AG10803 (cell line): ENCODE measurements at regions not wholly inside any gene's neighbourhood (a gene's known extent, or its start where the extent isn't known, plus 50 kb on each side); places are given as distances from the start of the nearest gene placed in this dataset.

ENCODE experiments used
- DNase-seq: peaks from one replicate; pipeline ENCODE4 v3.0.0; 2010; ENCODE audit warnings: low read depth
- H3K4me3 ChIP-seq: 2 replicates; pipeline ENCODE4 v1.5.1; 2011; ENCODE audit warnings: mild to moderate bottlenecking, low read length, control low read depth
- TF ChIP-seq, protein P1 (sequence below): conservative IDR thresholded peaks from 2 replicates; pipeline ENCODE4 v1.5.1; 2011; ENCODE audit warnings: mild to moderate bottlenecking, low read length, control low read depth, inconsistent platforms

DNA sequence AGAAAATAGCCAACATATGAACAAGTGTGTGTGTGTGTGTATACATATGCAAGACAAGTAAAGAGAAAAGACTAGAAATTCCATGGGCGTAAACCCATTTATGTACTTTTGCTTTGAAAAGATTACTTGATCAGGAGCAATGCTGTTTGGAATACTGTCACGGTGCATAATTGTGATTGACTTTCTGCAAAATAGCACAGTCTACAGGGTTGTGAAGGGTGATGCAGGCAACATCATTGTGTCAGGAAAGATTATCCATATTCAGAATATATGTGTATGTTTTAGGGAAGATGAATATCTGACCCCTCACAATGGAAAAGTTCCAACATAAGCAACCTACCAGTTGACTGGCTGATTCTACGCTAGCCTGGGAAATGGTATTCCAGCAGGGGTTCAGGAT lies 307.7 kb downstream of the JRKL start:
- DNase-seq: no peak
- TF ChIP-seq, protein P1, sequence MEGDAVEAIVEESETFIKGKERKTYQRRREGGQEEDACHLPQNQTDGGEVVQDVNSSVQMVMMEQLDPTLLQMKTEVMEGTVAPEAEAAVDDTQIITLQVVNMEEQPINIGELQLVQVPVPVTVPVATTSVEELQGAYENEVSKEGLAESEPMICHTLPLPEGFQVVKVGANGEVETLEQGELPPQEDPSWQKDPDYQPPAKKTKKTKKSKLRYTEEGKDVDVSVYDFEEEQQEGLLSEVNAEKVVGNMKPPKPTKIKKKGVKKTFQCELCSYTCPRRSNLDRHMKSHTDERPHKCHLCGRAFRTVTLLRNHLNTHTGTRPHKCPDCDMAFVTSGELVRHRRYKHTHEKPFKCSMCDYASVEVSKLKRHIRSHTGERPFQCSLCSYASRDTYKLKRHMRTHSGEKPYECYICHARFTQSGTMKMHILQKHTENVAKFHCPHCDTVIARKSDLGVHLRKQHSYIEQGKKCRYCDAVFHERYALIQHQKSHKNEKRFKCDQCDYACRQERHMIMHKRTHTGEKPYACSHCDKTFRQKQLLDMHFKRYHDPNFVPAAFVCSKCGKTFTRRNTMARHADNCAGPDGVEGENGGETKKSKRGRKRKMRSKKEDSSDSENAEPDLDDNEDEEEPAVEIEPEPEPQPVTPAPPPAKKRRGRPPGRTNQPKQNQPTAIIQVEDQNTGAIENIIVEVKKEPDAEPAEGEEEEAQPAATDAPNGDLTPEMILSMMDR: no peak
- no peak overlapping the region for H3K4me3 ChIP-seq

DNA sequence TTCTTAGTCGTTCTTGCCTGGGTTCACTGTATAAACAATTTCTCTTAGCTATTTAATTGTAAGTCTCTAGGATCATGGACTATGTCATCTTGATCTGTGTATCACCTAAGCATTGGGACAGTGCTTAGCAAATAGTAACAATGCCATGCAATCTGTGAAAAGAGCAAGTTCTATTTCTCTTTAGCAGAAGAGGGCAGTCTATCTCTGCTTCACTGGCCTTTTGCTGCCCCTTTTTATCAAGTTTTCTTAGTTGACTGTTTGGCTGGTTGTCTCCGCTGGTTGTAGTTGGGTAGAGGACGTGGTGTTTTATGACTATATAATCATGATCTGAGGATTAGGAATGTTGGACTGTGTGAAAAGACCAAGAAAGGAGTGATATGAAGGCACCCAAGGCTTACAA lies 315.0 kb downstream of the JRKL start:
- DNase-seq: no peak
- no peak overlapping the region for H3K4me3 ChIP-seq
- TF ChIP-seq, protein P1: no peak

DNA sequence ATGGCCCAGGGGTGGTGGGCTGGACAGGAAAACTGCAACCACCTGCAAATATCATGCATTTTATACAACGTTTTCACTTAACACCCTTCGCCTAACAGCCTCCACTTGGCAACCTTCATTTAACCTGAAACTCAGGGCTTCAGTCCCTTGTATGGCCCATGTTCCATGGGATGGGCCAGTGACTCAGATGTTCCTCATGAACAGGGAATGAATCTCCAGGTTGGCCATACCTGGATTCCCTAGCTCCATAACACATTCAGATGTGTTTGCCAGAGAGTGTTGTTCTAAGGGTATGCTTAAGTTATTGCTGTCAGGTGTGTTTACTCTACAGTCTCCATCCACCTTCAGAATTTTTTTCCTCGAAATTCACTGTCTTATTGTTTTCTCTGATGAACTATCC lies 316.9 kb downstream of the JRKL start:
- TF ChIP-seq, protein P1: no peak
- no peak for DNase-seq
- H3K4me3 ChIP-seq: no peak overlapping the region

DNA sequence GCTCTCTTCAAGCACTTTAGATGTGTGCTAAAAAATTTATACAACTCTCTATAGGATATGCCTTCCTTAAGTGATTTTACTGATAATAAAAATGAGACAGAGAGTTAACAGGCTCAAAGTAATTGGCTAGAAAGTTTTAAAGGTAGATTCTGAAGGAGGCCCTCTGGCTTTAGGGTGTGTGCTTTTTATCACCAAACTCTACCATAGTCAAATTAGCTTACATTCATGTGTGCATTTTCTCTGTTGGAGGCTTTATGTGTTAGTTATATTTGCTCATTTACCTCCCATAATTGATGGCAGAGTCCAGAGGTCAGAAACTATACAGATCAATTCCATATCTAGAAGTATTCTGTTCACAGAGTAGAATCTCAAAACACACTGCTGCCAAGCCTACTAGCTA lies 317.5 kb downstream of the JRKL start:
- no peak overlapping the region for H3K4me3 ChIP-seq
- TF ChIP-seq, protein P1: no peak
- DNase-seq: no peak

DNA sequence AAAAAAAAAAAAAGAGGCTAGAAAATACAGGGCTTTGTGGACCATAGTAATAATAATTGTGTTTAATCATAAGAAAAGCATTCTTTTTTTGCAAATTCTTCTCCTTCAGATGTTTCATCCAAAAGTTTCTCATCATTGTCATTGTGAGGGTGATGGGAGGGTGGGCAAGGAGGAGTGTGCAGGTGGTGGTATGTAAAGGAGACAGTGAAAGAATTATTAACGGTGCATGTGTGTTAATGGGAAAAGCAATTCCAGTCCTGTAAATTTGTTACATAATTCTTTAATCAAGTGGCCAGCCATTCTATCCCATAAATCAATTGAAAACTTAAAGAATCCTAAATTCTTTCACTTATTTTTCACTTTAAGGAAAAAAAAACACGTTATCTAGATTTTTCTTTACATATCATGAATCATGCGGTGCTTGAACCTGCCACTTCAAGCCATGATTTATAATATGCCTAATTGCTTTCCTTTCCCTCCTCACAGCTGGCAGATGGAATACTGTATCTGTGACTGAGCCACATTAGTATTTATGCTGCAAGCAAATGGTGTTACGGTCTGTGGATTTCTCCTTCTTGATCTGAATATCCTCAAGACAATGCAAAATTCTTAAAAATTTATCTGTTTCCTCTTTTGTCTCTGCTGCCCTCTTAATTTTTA lies 318.5 kb downstream of the JRKL start:
- DNase-seq: no peak
- no peak overlapping the region for H3K4me3 ChIP-seq
- TF ChIP-seq, protein P1: no peak

DNA sequence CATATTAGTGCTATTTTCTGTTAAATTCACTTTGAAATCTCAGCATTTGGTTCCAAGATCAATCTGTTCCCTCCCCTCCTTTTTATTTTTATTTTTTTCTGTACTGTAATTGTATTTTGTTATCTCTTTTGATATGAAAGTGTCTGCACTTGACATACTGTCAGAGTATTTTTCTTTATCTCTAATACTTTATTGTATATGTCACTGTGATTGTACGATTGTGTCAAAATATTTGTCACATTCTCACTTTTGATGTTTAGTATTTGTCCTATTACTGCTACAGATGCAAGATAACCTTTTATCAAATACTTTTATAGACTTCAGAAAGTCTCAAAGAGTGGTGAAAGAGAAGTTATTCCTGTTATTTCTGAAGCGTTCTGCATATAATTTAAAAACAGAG lies 323.5 kb downstream of the JRKL start:
- TF ChIP-seq, protein P1: no peak
- no peak overlapping the region for H3K4me3 ChIP-seq

DNA sequence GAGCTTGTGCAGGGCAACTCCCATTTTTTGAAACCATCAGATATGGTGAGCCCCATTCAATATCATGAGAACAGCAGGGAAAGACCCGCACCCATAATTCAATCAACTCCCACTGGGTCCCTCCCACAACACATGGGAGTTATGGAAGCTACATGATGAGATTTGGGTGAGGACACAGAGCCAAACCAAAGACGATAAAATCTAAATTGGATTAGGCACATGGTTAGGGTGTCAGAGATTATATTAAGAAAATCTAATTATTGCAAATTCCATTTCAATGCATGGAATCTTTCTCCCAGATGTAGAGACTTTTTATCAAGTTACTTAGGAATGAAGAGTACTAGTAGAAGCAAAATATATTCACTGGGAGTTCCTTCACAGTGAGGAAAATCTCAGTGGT lies 324.9 kb downstream of the JRKL start:
- no peak for DNase-seq
- TF ChIP-seq, protein P1: no peak
- no peak overlapping the region for H3K4me3 ChIP-seq

More for the DNA sequence above, 323.5 kb downstream of the JRKL start:
- no peak for DNase-seq
